Stimulated activated naive CD4-positive, alpha-beta T cell (primary cell): ENCODE measurements at regions not wholly inside any gene's neighbourhood (a gene's known extent, or its start where the extent isn't known, plus 50 kb on each side); places are given as distances from the start of the nearest gene placed in this dataset.

Experiments
- DNase-seq, 6 experiments: peaks; one replicate each; lab custom pipeline; 2025; lab: John Stamatoyannopoulos, UW

- DNase-seq: no peak
Observed at GRCh38 chr1:227450489-227450888, 112.9 kb upstream of the ZNF678 start.

- no peak for DNase-seq
Observed at GRCh38 chr1:227449741-227450441, 113.5 kb upstream of the ZNF678 start.

GRCh38 chr1:227449051-227449450, 114.3 kb upstream of the ZNF678 start:
- DNase-seq: peak in 1 of 6 experiments; percentile 5

GRCh38 chr1:227447531-227447990, 115.8 kb upstream of the ZNF678 start:
- no peak for DNase-seq

DNA sequence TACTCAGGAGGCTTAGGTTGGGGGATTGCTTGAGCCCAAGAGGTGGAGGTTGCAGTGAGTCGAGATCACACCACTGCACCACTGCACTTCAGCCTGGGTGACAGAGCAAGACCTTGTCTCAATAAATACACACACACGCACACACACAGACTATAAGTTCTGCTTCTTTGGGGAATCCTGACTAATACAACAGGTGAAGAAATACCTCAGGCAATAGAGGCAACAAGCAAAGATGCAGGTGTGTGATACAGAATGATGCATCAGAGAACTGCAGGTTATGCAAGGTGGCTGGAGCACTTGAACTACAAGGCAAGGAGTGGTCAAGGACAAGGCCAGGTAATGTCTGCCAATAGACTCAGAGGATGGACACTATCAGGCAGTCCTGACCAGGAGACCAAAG, 117.6 kb upstream of the ZNF678 start:
- no peak for DNase-seq

DNA sequence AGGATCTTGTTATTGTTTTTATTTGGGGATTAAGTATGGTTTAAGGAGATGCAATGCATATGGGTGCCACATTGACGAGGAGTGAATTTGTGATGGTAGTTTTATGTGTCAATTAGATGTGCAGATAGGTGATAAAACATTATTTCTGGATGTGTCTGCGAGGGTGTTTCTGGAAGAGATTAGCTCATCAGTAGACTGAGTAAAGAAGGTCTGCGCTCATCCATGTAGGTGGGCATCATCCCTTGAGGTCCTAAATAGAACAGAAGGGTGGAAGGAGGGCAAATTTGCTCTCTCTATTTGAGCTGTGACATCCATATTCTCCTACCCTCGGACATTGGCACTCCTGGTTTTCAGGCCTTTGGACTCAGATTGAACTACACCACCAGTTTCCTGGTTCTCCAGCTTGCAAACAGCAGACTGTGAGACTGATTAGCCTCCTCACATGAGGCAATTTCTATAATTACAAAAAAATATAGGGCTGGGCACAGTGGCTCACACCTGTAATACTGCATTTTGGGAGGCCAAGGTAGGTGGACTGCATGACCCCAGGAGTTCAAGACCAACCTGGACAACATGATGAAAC, 118.2 kb upstream of the ZNF678 start:
- DNase-seq: no peak

GRCh38 chr1:227440182-227440581, 121.9 kb upstream of the CDC42BPA start:
- DNase-seq: no peak

- DNase-seq: peak in 2 of 6 experiments; percentile 6
Observed at GRCh38 chr1:227437495-227438008, 119.3 kb upstream of the CDC42BPA start.

DNA sequence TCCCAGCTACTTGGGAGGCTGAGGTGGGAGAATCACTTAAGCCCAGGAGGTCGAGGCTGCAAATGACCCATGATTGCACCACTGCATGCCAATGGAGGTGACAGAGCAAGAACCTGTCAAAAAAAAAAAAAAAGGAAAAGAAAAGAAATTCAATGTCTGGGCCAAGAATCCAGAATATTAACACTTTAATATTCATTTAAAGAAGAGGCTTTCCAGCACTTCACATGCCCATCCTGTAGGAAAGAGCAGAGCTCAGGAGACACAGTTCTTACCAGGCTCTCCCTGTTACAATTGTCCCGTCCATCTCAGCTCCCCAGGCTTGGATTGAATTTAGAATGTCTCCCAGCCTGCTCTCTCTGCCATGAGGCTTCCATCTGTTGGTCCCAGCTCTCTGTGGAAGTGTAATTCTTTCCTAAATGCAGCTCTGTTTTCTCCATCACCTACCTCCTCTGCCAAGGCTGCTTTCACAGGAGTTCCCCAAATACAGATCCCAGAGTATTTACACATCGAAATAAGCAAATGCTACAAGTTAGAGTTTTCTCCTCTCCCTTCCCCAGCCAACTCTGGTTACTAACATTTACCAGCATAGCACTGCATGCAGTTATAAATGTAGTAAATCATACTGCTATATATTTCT, 116.6 kb upstream of the CDC42BPA start:
- no peak for DNase-seq

GRCh38 chr1:227433663-227434341, 115.5 kb upstream of the CDC42BPA start:
- no peak for DNase-seq

DNA sequence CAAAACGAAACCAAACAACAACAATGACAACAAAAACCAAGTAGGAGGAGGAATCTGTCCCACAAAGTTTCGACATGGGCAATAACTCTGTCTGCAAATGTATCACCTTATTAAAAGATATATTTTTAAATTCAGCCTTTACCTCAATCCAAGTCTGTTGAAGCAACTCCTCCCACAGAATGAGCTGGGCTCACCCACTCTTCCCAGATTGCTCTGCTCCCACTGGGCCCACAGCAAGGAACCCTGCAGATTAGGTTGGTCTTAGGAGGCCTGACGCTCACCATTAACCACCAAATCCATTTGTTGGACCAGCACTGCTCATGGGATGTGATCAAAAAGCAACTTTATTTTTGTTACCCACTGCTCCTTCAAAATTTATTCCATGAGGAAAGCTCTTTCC, 114.7 kb upstream of the CDC42BPA start:
- no peak for DNase-seq

DNA sequence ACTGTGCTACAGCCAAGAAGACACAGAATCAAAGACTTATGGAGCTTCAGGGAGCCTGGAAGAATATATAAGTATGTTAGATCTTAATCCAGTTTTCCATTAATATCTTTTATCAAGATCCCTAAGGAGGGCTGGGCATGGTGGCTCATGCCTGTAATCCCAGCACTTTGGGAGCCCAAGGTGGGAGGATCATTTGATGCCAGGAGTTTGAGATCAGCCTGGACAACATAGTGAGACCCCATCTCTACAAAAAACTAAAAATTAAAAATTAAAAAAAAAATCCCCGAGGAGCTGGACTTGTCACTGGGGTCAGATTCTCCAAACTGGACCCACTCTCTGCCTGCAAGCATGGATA, 113.9 kb upstream of the CDC42BPA start:
- no peak for DNase-seq

DNA sequence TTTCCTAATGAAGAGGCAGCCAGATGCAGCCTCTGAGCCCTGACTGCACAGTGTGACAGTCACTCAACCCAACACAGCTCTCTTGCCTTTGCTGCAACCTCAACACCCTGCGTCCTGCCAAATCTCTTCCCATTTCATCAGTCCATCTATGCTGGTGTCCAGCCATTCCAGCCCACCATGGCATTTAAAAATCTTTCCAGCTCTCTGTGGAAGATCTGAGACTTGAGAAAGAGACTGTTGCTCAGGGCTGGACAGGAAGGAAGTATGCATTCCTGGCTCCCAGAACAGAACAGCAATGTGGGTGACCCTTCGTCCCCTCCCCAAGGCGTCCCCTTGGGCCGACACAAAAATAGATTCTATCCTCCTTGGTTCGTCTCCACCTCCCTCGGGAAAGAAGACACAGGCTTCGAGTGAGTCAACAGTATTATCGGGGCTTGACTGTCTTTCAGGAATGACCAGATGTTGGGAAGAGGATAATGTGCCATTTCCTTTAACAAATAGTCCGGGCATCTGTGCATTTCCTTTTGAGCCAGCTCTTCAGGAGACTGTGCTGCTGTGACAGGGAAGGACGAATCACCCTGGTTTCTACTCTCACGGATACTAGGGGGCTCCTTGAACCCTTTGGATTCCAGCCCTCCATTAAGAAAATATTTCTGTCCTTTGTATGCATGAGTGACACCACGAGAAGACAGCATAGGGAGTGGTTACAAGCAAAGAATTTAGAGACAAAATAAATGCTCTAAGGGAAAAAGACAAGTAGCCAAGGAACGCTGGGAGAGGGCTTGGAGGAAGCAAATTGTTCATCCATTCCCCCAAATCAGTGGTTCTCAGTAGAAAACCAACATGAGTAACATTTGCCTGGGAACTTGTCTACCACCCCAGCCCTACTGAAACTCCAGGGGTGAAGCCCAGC, 111.4 kb upstream of the CDC42BPA start:
- DNase-seq: no peak

DNA sequence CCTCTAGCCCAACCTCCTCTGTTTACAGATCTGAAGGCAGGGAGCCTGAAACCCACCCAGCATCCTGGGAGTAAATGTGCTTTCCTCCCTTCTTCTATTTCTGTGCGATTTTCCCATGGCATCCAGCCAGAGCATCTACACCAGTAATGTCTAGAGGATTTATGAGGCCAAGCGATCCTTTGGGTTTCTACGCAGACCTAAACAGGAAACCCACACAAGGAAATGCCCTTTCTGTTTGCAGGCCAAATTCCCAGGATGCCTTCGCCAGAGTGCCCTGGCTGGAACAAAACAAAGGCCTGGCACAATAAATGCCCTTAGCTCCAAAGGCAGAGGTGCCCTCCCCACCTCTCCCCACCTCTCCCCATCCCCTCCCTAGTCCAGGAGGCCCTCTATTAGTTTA, 110.5 kb upstream of the CDC42BPA start:
- DNase-seq: no peak

GRCh38 chr1:227427411-227427810, 109.1 kb upstream of the CDC42BPA start:
- DNase-seq: no peak

GRCh38 chr1:227424953-227425352, 106.7 kb upstream of the CDC42BPA start:
- no peak for DNase-seq

- no peak for DNase-seq
Observed at GRCh38 chr1:227424159-227424680, 105.9 kb upstream of the CDC42BPA start.

DNA sequence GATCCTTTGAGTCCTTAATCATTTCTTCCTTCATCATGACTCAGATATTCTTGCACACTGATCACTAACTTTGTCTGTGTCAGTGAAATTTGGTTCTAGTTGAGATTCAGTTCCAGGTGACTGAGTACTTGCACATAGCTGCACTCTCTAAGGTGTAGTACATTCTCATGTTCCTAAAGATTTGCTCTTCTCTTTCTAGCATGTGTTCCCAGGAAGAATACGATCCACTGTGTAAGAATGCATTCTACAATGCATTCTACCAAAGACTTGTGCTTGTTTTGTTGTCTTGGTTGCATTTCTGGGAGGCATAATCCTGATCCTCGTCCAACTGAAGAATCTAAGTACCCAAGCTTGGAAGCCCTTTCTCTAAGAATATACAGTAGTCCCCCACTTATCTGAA, 104.3 kb upstream of the CDC42BPA start:
- no peak for DNase-seq

DNA sequence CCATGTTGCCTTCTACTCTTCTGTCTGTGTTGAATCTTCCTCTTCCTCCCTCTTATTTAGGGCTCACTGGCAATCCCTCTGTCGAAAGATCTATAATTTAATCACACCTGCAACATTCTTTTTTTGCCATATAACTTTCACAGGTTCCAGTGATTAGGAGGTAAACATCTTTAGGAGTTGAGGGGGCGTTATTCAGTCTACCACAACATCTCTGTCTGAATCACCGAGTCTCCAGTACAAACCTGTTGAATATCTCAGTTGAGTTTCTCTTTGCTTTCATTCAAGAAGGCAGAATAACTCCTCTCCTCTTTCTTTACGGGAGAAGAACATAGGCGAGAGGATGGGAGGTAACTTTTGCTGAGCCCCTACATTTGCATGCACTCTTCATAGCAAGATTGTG, 101.9 kb upstream of the CDC42BPA start:
- no peak for DNase-seq

- DNase-seq: no peak
Observed at GRCh38 chr1:227417756-227418480, 99.6 kb upstream of the CDC42BPA start.
